A673 (cell line): ENCODE measurements at regions not wholly inside any gene's neighbourhood (a gene's known extent, or its start where the extent isn't known, plus 50 kb on each side); places are given as distances from the start of the nearest gene placed in this dataset.

Source experiments
- BruUV-seq: library from RNA; stranded (reverse); fragments of 400-500 nt; replicated peaks from 2 replicates; lab custom pipeline; 2021; lab: Mats Ljungman, UMichigan
- CTCF ChIA-PET: fragments of 300-600 bp; sonication (Branson Sonifier 250); formaldehyde crosslinking; loops from one replicate; lab custom pipeline; 2022; ENCODE audit warnings: antibody characterized with exemption; lab: Charles Lee
- POLR2A ChIA-PET: fragments of 300-600 bp; sonication (Branson Sonifier 250); formaldehyde crosslinking; loops from one replicate; lab custom pipeline; 2022; ENCODE audit warnings: antibody characterized with exemption; ENCODE audit not compliant: low non-redundant PET; lab: Charles Lee
- DNase-seq: peaks from one replicate; pipeline ENCODE4 v3.0.0-alpha.2; 2015; ENCODE audit warnings: low spot score
- H3K27ac ChIP-seq: fragments of 200-600 bp; sonication (generic); 2 replicates; pipeline ENCODE4 v1.5.1; 2016; ENCODE audit warnings: mixed run types, low read depth, mild to moderate bottlenecking, mixed read lengths, antibody characterized with exemption, low read length; ENCODE audit not compliant: poor library complexity, severe bottlenecking
- H3K27me3 ChIP-seq: fragments of 200-600 bp; sonication (generic); replicated peaks from 2 replicates; pipeline ENCODE4 v1.6.1; 2017; ENCODE audit warnings: mixed run types, low read depth, mild to moderate bottlenecking, mixed read lengths, antibody characterized with exemption, low read length; ENCODE audit not compliant: insufficient read depth, poor library complexity
- H3K36me3 ChIP-seq: fragments of 200-600 bp; sonication (generic); 2 replicates; pipeline ENCODE4 v1.6.1; 2016; ENCODE audit warnings: mixed run types, mild to moderate bottlenecking, mixed read lengths, antibody characterized with exemption, low read length; ENCODE audit not compliant: insufficient read depth, poor library complexity, severe bottlenecking
- H3K4me1 ChIP-seq: fragments of 200-600 bp; sonication (generic); 2 replicates; pipeline ENCODE4 v1.6.1; 2017; ENCODE audit warnings: mixed run types, mild to moderate bottlenecking, mixed read lengths, antibody characterized with exemption, low read length; ENCODE audit not compliant: insufficient read depth, poor library complexity, severe bottlenecking
- H3K4me3 ChIP-seq: fragments of 200-600 bp; sonication (generic); 2 replicates; pipeline ENCODE4 v1.5.1; 2016; ENCODE audit warnings: low read depth, mixed run types, mild to moderate bottlenecking, mixed read lengths, low read length; ENCODE audit not compliant: poor library complexity, severe bottlenecking
- H3K9me3 ChIP-seq: fragments of 200-600 bp; sonication (generic); 2 replicates; pipeline ENCODE4 v1.6.1; 2016; ENCODE audit warnings: mixed run types, low read depth, mild to moderate bottlenecking, mixed read lengths, antibody characterized with exemption, low read length; ENCODE audit not compliant: poor library complexity, severe bottlenecking
- EZH2 ChIP-seq: fragments of 200-600 bp; sonication (generic); IDR thresholded peaks from 2 replicates; pipeline ENCODE4 v1.6.1; 2017; ENCODE audit warnings: borderline replicate concordance, low read depth, mild to moderate bottlenecking, mixed read lengths, antibody characterized with exemption, low read length; ENCODE audit not compliant: poor library complexity, severe bottlenecking
- intact Hi-C: fragments of 100-400 bp; cut with micrococcal nuclease; formaldehyde crosslinking; loops from one replicate; pipeline ENCODE4 v1.10.0; 2022; ENCODE audit not compliant: unreplicated experiment
- TF ChIP-seq, protein P1 (sequence below): fragments of 300-800, 200-600 bp; sonication (generic); conservative IDR thresholded peaks from 2 replicates; pipeline ENCODE4 v1.5.1; 2017; ENCODE audit warnings: low read depth, mild to moderate bottlenecking, antibody characterized with exemption, low read length, moderate library complexity, mixed read lengths

DNA sequence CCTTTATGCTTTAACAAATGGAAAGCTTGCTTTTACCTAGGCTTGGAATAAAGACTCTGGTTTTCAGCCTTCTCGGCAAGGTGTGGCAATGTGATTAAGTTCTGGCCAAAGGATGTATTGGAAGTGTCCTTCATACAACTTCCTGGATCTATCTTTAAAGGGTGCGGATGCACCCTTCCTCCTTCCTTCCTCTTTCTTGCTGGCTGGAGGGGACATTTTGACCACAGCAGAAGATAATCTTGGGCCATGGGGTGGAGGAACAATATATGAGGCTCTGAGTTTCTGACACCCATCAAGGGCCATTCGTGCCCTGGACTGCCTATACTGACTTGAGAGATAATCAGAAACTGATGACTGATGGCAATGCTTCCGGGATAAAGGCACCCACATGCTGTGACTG, 145.7 kb downstream of the ACER2 start:
- Histone ChIP-seq H3K36me3 (no peaks in the 10 kb centered on the region), H3K27me3 (no peaks in the 10 kb centered on the region), H3K4me3 (no peak overlapping the region), H3K9me3 (no peaks in the 10 kb centered on the region), H3K27ac (no peak overlapping the region), H3K4me1 (no peaks in the 10 kb centered on the region)
- intact Hi-C loops, result no loop called here
- ChIA-PET CTCF (no interaction called here), POLR2A (no interaction called here)
- TF ChIP-seq, protein P1, sequence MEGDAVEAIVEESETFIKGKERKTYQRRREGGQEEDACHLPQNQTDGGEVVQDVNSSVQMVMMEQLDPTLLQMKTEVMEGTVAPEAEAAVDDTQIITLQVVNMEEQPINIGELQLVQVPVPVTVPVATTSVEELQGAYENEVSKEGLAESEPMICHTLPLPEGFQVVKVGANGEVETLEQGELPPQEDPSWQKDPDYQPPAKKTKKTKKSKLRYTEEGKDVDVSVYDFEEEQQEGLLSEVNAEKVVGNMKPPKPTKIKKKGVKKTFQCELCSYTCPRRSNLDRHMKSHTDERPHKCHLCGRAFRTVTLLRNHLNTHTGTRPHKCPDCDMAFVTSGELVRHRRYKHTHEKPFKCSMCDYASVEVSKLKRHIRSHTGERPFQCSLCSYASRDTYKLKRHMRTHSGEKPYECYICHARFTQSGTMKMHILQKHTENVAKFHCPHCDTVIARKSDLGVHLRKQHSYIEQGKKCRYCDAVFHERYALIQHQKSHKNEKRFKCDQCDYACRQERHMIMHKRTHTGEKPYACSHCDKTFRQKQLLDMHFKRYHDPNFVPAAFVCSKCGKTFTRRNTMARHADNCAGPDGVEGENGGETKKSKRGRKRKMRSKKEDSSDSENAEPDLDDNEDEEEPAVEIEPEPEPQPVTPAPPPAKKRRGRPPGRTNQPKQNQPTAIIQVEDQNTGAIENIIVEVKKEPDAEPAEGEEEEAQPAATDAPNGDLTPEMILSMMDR, result no peak
- TF ChIP-seq EZH2, result no peak
- BruUV-seq, result no TSS peak
- no peak for DNase-seq

DNA sequence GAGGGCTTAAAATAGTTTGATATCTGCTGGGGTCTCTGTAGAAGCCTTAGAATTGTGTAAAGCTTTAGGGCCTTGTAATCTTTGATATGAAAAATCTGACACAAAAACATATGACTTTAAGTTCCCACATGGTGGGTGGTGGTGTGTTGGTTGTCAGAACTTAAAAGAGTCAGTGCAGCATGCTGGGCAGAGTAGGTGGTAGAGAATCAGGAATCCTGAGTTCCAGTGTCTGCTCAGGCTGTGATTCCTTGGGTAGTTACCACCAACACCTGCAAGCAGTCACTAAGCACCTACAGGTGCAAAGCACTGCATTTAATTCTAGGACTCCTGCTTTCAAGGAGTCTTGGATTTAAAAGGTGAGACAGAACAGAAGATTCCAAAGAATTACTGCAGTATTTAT, 144.6 kb downstream of the ACER2 start:
- H3K9me3 ChIP-seq, result no peaks in the 10 kb centered on the region
- H3K36me3 ChIP-seq, result no peaks in the 10 kb centered on the region
- POLR2A ChIA-PET, result no interaction called here
- no peaks in the 10 kb centered on the region for H3K4me1 ChIP-seq
- no peak overlapping the region for H3K4me3 ChIP-seq
- TF ChIP-seq, protein P1, result no peak
- no peak for TF ChIP-seq EZH2
- no TSS peak for BruUV-seq
- CTCF ChIA-PET, result no interaction called here
- intact Hi-C loops, result no loop called here
- H3K27ac ChIP-seq, result no peak overlapping the region
- DNase-seq, result no peak
- no peaks in the 10 kb centered on the region for H3K27me3 ChIP-seq

DNA sequence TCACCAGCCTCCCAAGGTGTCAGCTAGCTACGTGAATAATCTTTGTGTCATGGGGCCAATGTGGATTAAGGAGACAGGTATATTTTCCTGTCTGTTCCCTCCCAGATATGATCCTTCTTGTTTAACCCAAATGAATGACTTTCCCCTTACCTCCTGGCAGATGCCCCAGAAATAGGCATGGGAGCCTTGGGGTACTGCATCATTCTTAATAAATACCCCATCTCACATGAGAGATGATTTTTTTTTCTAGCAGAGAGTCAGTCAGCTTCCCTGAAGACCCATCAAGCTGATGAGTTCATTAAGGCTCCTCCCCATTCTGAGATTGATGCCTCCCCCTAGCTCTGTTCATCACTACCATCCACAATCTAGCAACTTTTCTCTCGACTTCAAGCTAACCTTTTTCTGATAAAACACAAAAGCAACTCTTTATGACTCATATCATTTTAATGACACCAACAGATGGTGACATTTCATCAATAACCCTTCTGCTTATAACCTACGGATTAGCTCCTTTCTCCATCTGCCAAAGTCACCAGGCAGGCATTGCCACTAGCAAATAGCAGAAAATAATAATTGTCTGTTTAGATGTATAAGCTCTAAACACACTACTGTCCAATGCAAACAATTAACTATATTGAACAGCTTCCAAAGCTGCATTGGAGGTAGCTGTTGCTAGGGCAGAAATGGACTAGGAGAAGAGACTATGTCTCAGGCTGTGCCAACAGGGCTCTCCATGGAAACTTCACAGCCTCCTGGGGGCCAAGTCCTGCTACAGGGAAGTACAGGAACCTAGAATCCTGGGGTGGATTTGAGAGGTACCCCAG, 143.7 kb downstream of the ACER2 start:
- H3K4me3 ChIP-seq, result no peak overlapping the region
- H3K27ac ChIP-seq, result no peak overlapping the region
- TF ChIP-seq, protein P1, result no peak
- TF ChIP-seq EZH2, result no peak

More for the DNA sequence above, 143.7 kb downstream of the ACER2 start:
- Histone ChIP-seq H3K9me3 (no peaks in the 10 kb centered on the region), H3K36me3 (no peaks in the 10 kb centered on the region), H3K4me1 (no peaks in the 10 kb centered on the region), H3K27me3 (no peaks in the 10 kb centered on the region)
- BruUV-seq, result no TSS peak
- intact Hi-C loops, result no loop called here
- POLR2A ChIA-PET, result no interaction called here
- DNase-seq, result no peak
- CTCF ChIA-PET, result no interaction called here
